Astrocyte of the spinal cord (primary cell): ENCODE measurements at regions not wholly inside any gene's neighbourhood (a gene's known extent, or its start where the extent isn't known, plus 50 kb on each side); places are given as distances from the start of the nearest gene placed in this dataset.

ENCODE experiments used
- DNase-seq: peaks from one replicate; pipeline ENCODE4 v3.0.0; 2011; ENCODE audit warnings: low read depth, low spot score
- H3K4me3 ChIP-seq: 2 replicates; pipeline ENCODE4 v1.5.1; 2011; ENCODE audit warnings: low read depth, mild to moderate bottlenecking, low read length, moderate library complexity
- in situ Hi-C: cut with HindIII; loops from 2 replicates; pipeline ENCODE4 v1.10.0; 2017; ENCODE audit warnings: low sequenced_read_pairs
- TF ChIP-seq, protein P1 (sequence below): IDR thresholded peaks from 2 replicates; pipeline ENCODE4 v1.5.1; 2012; ENCODE audit warnings: low read depth, mild to moderate bottlenecking, low read length, inconsistent platforms

DNA sequence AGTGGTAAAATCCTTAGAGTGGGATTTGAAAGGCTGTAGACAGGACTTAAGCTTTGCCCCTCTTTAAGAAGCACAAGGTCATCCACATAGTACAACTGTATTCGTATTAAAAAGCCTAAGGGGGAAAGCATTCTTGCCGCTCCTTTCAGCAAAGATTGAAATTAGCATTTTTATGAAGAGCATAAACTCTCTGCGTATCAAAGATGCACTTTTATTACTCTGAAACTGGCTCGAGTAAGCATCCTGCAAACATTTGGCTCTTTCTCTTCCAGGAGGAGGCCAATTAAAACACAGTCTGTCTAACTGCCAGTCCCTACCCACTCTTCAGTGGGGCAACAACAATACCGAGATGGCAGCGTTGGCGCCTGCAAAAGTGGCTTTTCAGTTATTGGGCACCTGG is 192.5 kb upstream of the TPRG1 start:
- DNase-seq = no peak
- no peak overlapping the region for H3K4me3 ChIP-seq
- TF ChIP-seq, protein P1, sequence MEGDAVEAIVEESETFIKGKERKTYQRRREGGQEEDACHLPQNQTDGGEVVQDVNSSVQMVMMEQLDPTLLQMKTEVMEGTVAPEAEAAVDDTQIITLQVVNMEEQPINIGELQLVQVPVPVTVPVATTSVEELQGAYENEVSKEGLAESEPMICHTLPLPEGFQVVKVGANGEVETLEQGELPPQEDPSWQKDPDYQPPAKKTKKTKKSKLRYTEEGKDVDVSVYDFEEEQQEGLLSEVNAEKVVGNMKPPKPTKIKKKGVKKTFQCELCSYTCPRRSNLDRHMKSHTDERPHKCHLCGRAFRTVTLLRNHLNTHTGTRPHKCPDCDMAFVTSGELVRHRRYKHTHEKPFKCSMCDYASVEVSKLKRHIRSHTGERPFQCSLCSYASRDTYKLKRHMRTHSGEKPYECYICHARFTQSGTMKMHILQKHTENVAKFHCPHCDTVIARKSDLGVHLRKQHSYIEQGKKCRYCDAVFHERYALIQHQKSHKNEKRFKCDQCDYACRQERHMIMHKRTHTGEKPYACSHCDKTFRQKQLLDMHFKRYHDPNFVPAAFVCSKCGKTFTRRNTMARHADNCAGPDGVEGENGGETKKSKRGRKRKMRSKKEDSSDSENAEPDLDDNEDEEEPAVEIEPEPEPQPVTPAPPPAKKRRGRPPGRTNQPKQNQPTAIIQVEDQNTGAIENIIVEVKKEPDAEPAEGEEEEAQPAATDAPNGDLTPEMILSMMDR = no peak
- in situ Hi-C loops = no loop called here

DNA sequence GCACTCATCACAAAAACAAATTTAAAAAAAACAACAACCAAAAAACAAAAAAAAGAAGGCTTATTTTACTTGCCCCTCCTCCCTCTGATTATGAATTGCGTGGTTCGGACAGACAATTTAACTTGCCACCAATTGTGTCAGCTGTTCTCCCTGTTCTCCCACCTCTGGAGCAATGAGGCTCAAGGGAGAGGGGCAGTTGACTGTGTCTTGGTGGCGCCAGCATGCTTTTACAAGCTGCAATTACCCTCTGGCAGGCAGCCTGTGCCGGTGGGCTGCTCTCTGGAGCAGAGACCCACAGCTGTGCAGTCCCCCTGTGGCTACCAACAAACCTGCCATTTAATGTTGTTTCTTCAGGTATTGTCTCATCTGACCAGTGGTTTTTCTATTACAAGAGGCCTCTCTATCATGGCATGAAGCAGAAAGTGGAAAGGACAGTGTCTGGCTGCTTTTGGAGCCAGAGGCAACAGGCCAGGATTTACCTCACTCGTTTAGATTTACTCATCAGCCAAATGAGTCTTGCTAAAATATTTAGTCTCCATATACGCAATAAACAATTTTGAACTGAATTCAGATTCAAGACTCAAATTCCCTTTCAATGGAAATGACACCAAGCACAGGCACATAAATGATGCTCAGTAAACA is 192.0 kb upstream of the TPRG1 start:
- TF ChIP-seq, protein P1 = no peak
- in situ Hi-C loops = no loop called here
- DNase-seq = no peak
- no peak overlapping the region for H3K4me3 ChIP-seq

DNA sequence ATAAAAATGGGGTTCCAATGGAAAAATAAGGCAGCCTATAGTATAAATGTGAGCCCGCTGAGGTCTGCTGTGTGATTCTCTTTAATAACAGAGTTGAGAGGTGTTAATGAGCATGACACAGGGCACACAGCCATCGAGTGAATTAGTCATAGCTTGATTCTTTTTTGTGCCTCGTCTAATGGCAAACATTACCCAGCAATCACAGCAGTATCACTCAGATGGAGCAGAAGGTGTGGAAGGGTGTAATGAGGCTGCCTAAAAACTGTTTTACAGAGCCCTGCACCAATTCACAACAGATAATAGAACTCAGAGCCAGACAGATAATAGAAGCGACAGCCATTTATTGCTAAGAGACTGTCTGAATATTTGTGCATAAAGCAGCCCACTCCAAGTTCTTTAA is 178.6 kb upstream of the TPRG1 start:
- DNase-seq = no peak
- in situ Hi-C loops = no loop called here
- TF ChIP-seq, protein P1 = no peak
- H3K4me3 ChIP-seq = no peak overlapping the region

DNA sequence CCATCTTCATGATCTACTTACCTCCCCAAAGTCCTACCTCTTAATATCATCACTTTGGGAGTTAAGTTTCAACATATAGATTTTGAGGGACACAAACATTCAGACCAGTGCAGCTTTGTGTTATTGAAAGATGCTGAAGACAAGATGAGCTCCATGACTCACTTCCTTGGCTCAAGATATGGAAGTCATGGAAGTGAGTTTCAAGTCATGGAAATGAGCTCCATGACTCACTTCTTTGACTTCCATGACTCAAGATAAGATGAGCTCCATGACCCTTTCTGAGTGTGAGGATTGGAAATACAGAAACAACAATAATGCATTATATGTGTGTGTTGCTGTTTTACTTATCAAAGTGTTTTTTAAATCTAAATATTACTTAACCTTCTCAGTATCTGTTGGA is 170.2 kb upstream of the TPRG1 start:
- no peak overlapping the region for H3K4me3 ChIP-seq
- peak; percentile 67 for DNase-seq
- TF ChIP-seq, protein P1 = no peak
- in situ Hi-C loops = no loop called here

DNA sequence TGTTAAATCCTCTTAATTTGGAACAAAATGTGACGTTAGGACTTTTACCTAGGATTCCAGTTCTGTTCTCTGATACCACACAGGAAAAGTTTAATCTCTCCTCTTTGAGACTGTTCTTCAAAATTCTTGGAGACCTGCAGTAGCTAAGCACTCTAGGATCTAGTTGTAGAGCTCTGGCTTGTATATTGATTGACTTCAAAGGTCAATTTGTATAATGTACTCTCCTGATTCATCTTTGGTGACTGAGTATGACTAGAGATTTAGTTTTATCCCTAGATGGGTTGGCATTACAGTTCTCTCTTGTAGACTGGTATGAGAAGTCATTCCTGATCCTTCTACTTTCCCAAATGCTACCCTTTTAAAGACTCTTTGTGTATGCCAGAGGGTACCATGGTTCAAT is 168.4 kb upstream of the TPRG1 start:
- TF ChIP-seq, protein P1 = no peak
- in situ Hi-C loops = no loop called here
- no peak for DNase-seq
- no peak overlapping the region for H3K4me3 ChIP-seq

DNA sequence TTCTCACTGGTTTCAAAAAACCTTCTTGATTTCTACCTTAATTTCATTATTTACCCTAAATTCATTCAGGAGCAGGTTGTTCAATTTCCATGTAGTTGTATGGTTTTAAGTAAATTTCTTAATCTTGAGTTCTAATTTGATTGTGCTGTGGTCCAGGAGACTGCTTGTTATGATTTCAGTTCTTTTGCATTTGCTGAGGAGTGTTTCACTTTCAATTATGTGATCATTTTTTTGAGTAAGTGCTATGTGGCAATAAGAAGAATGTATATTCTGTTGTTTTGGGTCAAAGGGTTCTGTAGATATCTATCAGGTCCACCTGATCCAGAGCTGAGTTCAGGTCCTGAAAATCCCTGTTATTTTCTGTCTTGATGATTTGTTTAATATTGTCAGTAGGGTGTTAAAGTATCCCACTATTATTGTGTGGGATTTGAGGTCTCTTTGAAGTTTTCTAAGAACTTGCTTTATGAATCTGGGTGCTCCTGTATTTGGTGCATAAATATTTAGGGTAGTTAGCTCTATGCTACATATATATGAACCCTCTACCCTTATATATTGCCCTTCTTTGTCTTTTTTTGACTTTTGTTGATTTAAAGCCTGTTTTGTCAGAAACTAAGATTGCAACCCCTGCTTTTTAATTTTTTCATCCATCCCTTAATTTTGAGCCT is 158.4 kb upstream of the TPRG1 start:
- TF ChIP-seq, protein P1 = no peak
- no peak for DNase-seq
- no peak overlapping the region for H3K4me3 ChIP-seq
- in situ Hi-C loops = no loop called here
